CD1c-positive myeloid dendritic cell (primary cell): ENCODE measurements at regions not wholly inside any gene's neighbourhood (a gene's known extent, or its start where the extent isn't known, plus 50 kb on each side); places are given as distances from the start of the nearest gene placed in this dataset.
"Not testable (repeated sequence)": the region's sequence is repeated elsewhere in the genome, so short reads cannot be mapped to it uniquely, and the experiment has no call there.

Experiments
- DNase-seq: peaks from one replicate; pipeline ENCODE4 v3.0.0-alpha.2; 2016; ENCODE audit errors: extremely low spot score

DNA sequence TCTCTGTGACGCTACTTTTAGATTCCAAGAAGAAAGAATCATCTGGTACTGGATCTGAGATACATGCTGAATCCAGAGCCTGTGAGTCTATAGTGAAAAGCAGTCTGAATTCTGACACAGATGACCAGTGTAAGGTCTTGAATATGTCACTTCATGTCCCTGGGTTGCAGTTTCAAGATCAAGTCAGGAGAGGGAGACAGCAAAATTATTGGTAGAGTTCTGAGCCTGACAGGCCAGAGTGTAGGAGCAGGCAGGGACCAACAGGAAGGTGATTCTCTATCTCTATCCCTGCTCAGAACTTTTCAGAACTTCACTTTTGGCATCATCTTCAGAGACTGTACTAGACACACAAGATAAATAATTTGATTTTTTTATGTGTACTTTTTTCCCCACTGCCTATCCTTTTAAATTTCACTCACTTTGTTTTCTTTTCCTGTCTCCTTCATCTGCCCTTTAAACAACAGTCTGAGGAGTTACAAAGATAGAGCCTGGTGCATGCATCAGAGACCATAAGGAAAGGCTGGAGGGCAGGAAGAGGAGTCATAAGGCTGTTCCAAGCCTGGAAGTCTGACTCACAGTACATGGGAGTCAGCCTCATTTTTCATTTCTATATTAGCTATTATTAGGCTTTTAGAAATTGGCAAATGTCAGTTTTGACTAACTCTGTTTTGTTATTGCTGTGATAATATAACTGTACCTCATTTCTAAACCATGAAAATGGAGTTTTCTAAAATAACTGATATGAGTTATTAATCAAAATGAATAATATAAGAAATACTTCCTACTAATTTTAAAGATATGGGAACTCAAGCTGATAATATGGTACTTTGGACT, 120.2 kb upstream of the TMEM229A start:
- no peak for DNase-seq

DNA sequence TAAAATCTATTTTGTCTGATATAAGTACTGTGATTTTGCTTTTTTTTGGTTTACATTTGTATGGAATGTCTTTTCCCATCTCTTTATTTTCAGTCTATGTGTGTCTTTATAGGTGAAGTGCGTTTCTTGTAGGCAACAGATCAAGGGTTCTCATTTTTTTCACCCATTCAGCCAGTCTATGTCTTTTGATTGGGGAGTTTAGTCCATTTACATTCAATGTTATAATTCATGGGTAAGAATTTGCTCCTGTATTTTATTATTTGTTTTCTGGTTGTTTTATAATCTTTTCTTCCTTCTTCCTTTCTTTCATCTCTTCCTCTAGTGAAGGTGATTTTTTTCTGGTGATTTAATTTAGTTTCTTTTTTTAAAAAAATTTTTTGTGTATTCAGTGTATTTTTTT, 104.8 kb upstream of the TMEM229A start:
- DNase-seq, result no peak

DNA sequence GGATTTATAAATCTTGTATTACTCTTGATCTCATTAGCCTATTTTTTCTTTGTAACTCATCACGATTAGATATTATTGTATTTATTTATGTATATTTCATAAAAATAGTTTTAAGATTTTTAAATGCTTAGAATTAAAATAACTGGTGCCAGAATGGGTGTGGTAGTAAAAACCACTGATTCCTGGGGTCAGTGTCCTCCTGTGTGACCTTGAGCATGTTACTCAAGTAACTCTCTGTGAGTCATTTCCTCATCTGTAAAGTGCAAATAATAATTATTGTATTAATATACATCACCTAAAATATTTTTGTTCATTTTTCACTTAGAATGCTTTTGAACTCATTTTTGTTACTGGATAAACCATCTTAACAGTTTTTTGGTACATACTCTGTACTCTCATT, 91.3 kb upstream of the TMEM229A start:
- DNase-seq, result no peak

DNA sequence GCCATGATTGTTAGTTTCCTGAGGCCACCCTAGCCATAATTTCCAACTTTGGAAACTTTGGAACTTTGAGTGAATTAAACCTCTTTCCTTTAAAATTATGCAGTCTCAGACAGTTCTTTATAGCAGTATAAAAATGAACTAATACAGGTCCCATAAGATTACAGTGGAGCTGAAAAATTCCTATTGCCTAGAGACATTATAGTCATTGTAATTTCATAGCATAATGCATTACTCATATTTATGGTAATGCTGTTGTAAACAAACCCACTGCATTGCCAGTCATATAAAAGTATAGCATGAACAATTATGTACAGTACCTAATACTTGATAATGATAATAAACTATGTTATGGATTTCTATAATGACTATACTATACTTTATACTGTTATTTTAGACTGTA, 88.0 kb upstream of the TMEM229A start:
- no peak for DNase-seq

DNA sequence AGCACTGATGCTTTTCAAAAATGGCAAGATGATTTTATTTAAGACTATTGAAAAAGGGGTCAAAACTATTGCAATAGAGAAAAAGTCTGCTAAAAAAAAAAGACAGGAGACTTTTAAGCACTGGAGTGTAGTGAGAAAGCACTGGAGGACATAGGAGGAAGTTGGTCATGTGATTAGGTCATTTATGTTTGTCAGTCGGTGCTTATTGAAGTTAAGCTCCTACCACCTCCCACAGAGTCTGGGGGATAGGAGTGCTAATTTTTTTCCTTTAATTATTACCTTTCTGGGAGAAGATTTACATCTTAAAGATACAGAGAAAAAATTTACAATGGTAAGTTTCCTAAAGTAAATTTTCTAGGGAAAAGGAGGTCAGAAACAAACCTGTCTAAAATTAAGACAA, 80.2 kb upstream of the TMEM229A start:
- no peak for DNase-seq

DNA sequence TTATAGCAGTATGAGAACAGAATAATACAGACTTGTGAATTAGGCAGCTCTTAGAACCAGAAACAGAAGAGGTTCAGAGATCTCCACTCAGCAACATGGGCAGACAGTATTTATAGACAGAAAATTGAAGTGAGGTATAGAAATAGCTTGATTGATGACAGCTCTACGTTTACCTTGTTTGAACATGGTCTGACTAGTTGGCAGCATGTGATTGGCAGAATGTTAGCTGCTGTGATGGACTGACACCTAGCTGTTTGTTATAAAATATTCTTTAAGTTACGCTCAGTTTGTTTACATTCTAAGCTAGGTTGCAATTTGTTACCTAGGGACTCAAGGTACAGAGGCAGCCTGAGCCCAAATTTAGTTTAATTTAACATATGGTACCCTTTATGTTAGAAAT, 73.7 kb upstream of the TMEM229A start:
- DNase-seq, result no peak

DNA sequence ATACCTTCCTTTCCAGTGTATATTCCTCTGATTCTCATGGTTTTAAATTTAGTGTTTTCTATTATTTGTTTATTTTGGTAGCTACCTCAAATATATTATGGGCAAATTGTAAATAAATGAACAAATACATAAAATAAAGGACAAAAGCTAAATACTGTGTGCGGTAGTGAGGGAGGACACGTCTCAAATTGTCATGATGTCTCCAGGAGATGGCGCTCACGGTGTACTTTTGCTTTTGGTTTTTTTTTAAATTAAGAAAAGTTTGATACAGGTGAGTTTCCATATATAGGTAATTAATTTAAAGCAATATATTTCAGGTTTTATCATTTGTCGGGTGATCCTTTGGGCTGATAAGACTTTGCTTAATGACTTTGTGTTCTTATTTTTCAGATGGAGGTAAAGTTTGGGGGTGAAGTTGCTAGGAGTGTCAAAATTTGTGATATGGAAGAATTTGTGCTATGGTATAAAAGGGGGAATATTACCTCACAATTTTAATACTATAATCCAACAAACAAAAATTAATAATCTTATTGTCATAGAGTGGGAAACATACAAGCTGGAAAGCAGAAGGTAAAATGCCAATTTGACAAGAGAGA, 68.4 kb upstream of the TMEM229A start:
- no peak for DNase-seq

DNA sequence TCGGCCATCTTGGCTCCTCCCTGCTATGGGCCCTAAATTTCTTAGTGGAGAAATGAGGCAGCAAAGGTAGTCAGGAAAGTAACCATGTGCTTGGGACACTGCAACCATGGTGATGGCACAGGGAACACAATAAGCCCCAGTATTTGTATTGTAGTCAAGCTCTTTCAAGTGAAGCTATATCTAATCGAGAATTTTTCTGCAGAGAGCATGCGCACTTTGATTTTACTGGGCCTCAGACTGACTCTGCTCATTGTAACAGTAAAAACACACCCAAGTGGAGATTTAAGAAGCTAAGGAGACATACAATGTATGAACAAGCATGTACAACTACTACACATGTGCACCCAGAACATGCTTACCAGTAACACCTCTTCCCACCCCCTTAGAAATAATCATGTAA, 67.3 kb upstream of the TMEM229A start:
- DNase-seq, result no peak

DNA sequence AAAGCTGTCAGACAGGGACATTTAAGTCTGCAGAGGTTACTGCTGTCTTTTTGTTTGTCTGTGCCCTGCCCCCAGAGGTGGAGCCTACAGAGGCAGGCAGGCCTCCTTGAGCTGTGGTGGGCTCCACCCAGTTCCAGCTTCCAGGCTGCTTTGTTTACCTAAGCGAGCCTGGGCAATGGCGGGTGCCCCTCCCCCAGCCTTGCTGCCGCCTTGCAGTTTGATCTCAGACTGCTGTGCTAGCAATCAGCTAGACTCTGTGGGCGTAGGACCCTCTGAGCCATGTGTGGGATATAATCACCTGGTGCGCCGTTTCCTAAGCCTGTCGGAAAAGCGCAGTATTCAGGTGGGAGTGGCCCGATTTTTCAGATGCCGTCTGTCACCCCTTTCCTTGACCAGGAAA, 66.7 kb upstream of the TMEM229A start:
- DNase-seq, result not testable (repeated sequence)

DNA sequence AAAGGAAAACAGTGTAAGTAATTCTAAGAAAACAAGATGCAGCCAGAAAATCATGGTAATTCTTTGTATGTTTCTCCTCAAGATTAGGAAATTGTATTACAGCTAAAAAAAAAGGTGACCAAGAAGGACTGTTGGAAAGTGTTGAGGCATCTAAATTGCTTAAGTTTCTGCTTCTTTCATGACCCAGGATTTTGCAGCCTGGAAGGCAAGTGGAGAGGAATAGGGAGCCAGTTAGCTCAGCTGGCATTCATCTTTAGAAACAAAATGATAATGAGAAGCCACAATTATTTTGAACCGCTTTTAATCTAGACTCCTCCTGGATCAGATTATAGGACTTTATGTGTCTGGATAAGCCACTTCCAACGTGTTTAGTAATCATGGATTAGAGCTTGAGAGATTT, 56.8 kb upstream of the TMEM229A start:
- no peak for DNase-seq

DNA sequence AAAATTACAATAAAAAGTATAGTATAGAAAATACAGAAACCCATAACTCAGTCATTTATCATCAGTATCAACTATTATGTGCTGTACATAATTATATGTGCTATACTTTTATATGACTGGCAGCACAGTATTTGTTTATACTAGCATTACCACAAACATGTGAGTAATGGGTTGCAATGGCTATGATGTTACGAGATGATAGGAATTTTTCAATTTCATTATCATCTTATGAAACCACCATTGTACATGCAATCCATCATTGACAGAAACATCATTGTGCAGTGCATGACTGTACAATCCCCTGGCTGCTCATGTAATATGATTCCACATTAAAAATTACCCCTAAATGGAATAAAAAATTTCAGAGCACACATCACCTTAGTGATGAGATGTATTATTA, 55.7 kb upstream of the TMEM229A start:
- DNase-seq, result no peak

DNA sequence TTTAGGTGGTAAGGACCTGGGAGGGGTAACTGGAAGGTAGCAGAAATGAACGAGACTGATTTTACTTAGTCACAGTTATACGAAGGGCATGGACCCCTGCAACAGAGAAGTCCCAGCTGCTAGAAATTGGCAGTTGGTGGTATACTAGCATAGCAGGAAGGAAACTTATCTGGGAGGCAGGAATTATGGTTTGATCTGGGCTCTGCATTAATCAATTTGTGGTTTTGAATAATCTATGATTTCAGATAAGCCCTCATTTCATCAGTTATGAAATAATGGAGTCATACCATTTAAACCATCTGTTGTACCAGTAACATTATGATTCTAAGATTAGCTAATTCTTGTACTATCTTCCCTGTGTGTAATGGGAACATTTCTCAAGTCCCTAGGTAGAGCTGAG, 54.0 kb upstream of the TMEM229A start:
- no peak for DNase-seq

DNA sequence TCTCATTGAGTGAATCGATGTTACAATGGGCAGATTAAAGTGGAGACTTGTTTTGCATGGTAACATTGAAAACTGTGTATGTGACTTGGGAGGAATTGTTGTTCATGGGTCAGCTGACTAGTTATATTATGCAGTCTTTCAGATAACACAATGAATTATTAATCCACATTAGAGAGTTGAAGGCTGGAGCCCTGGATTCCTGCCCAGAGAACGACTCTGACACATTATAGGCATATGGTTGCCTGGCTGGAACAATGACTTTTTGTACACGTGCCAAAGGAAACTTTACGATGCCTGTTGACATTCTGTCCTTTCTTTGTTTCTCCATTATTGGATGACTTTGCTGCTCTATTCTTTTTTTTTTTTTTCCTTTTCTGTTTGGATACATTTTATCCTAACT, 52.3 kb upstream of the TMEM229A start:
- DNase-seq, result no peak

DNA sequence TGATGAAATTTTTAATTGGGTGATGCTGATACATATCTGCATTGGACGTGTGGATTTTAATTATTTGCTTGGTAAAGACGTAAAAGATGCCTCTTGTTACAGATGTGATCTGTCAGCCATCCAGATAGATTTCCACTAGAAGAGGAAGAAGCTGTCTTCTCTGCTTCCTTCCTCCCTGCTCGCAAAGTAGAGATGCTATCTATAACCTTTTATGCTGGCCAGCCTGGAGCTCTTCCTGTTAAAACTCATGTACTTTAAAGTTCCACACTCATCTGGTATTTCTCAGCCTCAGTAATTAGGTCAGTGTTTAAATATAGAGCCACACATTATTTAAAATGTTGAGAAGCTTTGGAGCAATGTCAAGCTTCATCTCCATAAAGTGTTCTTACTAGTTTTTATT, 51.2 kb upstream of the TMEM229A start:
- no peak for DNase-seq
